ENCODE measurements at regions not wholly inside any gene's neighbourhood (a gene's known extent, or its start where the extent isn't known, plus 50 kb on each side); places are given as distances from the start of the nearest gene placed in this dataset.

GRCh38 chr10:83574770-83575169 is 564.5 kb upstream of the GHITM start:
- DNase-seq (ENCODE audit: low spot score), result no peak

GRCh38 chr10:83577421-83577820 is 561.9 kb upstream of the GHITM start:
- DNase-seq (ENCODE audit: low spot score), result no peak

GRCh38 chr10:83580373-83581012 is 558.8 kb upstream of the GHITM start:
- no peak for DNase-seq (ENCODE audit: low spot score)

GRCh38 chr10:83582407-83583095 is 556.8 kb upstream of the GHITM start:
- DNase-seq (ENCODE audit: low spot score), result no peak

- no peak for DNase-seq (ENCODE audit: low spot score)
Observed at GRCh38 chr10:83585686-83586085, 553.6 kb upstream of the GHITM start.

- no peak for DNase-seq (ENCODE audit: low spot score)
Observed at GRCh38 chr10:83592337-83592935, 546.9 kb upstream of the GHITM start.

GRCh38 chr10:83603708-83604107 is 535.6 kb upstream of the GHITM start:
- no peak for DNase-seq (ENCODE audit: low spot score)

GRCh38 chr10:83605783-83606630 is 533.3 kb upstream of the GHITM start:
- peak; percentile 25 for DNase-seq (ENCODE audit: low spot score)

GRCh38 chr10:83607959-83608745 is 531.2 kb upstream of the GHITM start:
- DNase-seq (ENCODE audit: low spot score), result no peak

GRCh38 chr10:83612050-83612449 is 527.3 kb upstream of the GHITM start:
- DNase-seq (ENCODE audit: low spot score), result no peak

GRCh38 chr10:83612746-83613145 is 526.6 kb upstream of the GHITM start:
- no peak for DNase-seq (ENCODE audit: low spot score)

- DNase-seq (ENCODE audit: low spot score), result peak; percentile 32
Observed at GRCh38 chr10:83617172-83617571, 522.1 kb upstream of the GHITM start.

GRCh38 chr10:83617692-83618545 is 521.4 kb upstream of the GHITM start:
- DNase-seq (ENCODE audit: low spot score), result peak; percentile 24

- DNase-seq (ENCODE audit: low spot score), result peak; percentile 45
Observed at GRCh38 chr10:83625831-83626360, 513.4 kb upstream of the GHITM start.

GRCh38 chr10:83632701-83633100 is 506.6 kb upstream of the GHITM start:
- no peak for DNase-seq (ENCODE audit: low spot score)

GRCh38 chr10:83633547-83633946 is 505.8 kb upstream of the GHITM start:
- no peak for DNase-seq (ENCODE audit: low spot score)

- no peak for DNase-seq (ENCODE audit: low spot score)
Observed at GRCh38 chr10:83636826-83637225, 502.5 kb upstream of the GHITM start.

- no peak for DNase-seq (ENCODE audit: low spot score)
Observed at GRCh38 chr10:83647526-83647925, 491.8 kb upstream of the GHITM start.

- DNase-seq (ENCODE audit: low spot score), result no peak
Observed at GRCh38 chr10:83648201-83648600, 491.1 kb upstream of the GHITM start.

GRCh38 chr10:83649471-83649870 is 489.8 kb upstream of the GHITM start:
- peak; percentile 93 for DNase-seq (ENCODE audit: low spot score)

Measured in umbilical cord (tissue), 1 donor.